ENCODE measurements at regions not wholly inside any gene's neighbourhood (a gene's known extent, or its start where the extent isn't known, plus 50 kb on each side); places are given as distances from the start of the nearest gene placed in this dataset.
A peak's percentile ranks its signal among the peaks of the same experiment; 100 is the strongest.
"Not testable (repeated sequence)": the region's sequence is repeated elsewhere in the genome, so short reads cannot be mapped to it uniquely, and the experiment has no call there.

DNA sequence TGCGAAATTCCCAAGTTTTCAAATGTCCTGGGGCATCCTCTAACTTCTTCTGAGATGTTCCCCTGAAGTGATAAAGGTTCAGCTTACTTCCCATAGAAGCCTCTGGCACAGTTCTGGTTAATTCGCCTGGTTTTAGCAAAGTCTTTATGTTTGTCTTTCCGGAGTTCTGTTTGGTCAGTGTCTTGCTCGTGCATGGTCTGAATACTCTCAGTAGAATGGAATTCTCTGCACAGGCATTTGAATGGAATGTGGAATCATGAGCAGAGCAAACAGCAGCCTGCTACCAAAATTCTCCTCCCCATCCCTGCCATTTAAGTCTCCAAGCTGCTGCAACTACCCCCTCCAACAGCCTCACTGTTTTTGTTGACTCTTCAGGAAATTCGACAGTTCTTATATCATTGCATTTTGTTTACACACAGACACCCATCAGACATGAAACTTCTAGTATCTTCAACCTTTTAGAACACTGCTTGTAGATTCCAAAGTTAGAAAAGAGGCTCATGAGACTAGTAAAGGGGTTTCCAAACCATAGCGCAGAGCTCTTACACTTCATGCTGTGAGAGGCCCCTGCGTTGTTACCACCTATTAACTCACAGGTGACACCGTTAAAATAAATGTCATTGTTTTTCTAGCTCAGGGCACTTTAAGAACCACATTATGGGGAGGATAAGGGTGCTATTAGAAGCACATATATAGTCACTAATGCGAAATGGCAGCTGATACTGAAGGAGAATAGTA is 129.7 kb downstream of the PLCE1 start:
- TF ChIP-seq, protein P1, sequence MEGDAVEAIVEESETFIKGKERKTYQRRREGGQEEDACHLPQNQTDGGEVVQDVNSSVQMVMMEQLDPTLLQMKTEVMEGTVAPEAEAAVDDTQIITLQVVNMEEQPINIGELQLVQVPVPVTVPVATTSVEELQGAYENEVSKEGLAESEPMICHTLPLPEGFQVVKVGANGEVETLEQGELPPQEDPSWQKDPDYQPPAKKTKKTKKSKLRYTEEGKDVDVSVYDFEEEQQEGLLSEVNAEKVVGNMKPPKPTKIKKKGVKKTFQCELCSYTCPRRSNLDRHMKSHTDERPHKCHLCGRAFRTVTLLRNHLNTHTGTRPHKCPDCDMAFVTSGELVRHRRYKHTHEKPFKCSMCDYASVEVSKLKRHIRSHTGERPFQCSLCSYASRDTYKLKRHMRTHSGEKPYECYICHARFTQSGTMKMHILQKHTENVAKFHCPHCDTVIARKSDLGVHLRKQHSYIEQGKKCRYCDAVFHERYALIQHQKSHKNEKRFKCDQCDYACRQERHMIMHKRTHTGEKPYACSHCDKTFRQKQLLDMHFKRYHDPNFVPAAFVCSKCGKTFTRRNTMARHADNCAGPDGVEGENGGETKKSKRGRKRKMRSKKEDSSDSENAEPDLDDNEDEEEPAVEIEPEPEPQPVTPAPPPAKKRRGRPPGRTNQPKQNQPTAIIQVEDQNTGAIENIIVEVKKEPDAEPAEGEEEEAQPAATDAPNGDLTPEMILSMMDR (IDR thresholded peaks at IDR 0.05) = no peak
- TF ChIP-seq POLR2A (IDR thresholded peaks at IDR 0.05) = no peak
- Histone ChIP-seq H3K4me1 (peaks cover 0 to 36% (median 14%) of the 10 kb centered on the region in 12 donors), H3K4me3 (no peak overlapping the region), H3K27ac (peak overlapping the region in 6 of 12 donors; percentile 18 to 69 (median 58)), H3K27me3 (no peaks in the 10 kb centered on the region), H3K36me3 (no peaks in the 10 kb centered on the region), H3K9me3 (no peaks in the 10 kb centered on the region)
- DNase-seq (no peak), ATAC-seq (peak in 3 of 4 donors; percentile 61 to 77 (median 67))
- WGBS, 4 donors = 38 to 41% (median 40%) methylated on average over 9 of the region's 9 CpGs
- intact Hi-C loops (cut with DNase I) = no loop called here

DNA sequence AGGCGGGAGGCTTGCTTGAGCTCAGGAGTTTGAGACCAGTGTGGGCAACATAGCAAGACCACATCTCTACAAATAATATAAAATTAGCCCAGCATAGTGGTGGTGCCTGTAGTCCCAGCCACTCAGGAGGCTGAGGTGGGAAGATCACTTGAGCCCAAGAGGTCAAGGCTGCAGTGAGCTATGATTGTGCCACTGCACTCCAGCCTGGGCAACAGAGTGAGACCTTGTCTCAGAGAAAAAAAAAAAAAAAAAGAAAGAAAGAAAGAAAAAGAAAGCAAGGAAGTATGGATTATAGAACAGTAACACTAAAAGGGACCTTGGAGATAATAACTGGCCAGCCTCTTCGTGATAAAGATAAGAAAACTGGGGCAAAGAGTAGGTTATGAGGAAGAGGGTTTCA is 130.4 kb downstream of the PLCE1 start:
- intact Hi-C loops (cut with DNase I); H3K9me3 ChIP-seq; H3K27me3 ChIP-seq; DNase-seq; H3K4me3 ChIP-seq; ATAC-seq; H3K36me3 ChIP-seq: not testable (repeated sequence)
- Histone ChIP-seq H3K4me1 (peaks cover 0 to 39% (median 15%) of the 10 kb centered on the region in 12 donors), H3K27ac (peak overlapping the region in 3 of 12 donors; percentile 56 to 69 (median 59))
- WGBS, 4 donors = 58 to 69% (median 60%) methylated on average over 2 of the region's 2 CpGs

DNA sequence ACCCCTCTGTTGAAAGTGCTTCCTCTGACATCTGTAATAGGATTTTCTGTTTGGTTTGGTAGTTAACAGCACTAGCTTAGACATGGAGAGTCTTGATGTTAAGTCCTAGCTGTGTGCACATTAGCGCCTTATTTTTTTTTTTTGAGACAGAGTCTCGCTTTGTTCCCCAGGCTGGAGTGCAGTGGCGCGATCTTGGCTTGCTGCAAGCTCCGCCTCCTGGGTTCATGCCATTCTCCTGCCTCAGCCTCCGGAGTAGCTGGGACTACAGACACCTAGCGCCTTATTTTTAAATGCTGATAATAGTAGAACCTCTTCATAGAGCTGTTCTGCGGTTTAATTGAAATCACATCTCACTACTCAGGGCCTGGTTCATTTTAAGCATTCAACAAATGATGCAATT is 131.5 kb downstream of the PLCE1 start:
- not testable (repeated sequence) for DNase-seq
- H3K4me1 ChIP-seq = peaks cover 0 to 50% (median 19%) of the 10 kb centered on the region in 12 donors
- peak in 1 of 4 donors; percentile 4 for ATAC-seq

DNA sequence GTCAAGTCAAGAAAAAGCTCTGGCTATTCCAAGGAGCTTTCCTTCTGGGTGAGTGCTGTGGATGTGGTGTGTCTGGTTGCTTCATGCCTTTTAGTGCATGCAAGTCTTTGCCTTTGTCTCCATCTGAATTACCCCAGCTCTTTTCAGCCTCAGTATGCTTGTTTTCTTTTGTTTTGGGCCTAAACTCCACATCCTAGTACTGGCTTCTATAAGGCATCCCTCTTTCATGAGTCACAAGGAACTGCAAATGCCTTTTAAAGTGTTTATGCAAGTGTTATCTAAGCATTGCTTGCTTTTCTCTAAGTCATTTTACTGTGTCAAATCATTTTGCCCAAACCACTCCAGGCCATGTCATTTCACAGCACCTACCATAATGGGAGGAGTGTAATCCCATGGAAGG is 132.1 kb downstream of the PLCE1 start:
- no peaks in the 10 kb centered on the region for H3K9me3 ChIP-seq
- intact Hi-C loops (cut with DNase I) = no loop called here
- H3K27me3 ChIP-seq = no peaks in the 10 kb centered on the region
- DNase-seq = no peak
- H3K4me1 ChIP-seq = peaks cover 0 to 55% (median 21%) of the 10 kb centered on the region in 12 donors
- H3K27ac ChIP-seq = no peak overlapping the region
- no peaks in the 10 kb centered on the region for H3K36me3 ChIP-seq
- no peak overlapping the region for H3K4me3 ChIP-seq
- ATAC-seq = no peak
- TF ChIP-seq, protein P1 (IDR thresholded peaks at IDR 0.05) = no peak
- no peak for TF ChIP-seq POLR2A (IDR thresholded peaks at IDR 0.05)

More for the DNA sequence above, 131.5 kb downstream of the PLCE1 start:
- H3K27me3 ChIP-seq; H3K9me3 ChIP-seq; H3K27ac ChIP-seq; H3K36me3 ChIP-seq; intact Hi-C loops (cut with DNase I); H3K4me3 ChIP-seq: not testable (repeated sequence)
- WGBS, 4 donors = 82 to 90% (median 85%) methylated on average over 8 of the region's 8 CpGs

DNA sequence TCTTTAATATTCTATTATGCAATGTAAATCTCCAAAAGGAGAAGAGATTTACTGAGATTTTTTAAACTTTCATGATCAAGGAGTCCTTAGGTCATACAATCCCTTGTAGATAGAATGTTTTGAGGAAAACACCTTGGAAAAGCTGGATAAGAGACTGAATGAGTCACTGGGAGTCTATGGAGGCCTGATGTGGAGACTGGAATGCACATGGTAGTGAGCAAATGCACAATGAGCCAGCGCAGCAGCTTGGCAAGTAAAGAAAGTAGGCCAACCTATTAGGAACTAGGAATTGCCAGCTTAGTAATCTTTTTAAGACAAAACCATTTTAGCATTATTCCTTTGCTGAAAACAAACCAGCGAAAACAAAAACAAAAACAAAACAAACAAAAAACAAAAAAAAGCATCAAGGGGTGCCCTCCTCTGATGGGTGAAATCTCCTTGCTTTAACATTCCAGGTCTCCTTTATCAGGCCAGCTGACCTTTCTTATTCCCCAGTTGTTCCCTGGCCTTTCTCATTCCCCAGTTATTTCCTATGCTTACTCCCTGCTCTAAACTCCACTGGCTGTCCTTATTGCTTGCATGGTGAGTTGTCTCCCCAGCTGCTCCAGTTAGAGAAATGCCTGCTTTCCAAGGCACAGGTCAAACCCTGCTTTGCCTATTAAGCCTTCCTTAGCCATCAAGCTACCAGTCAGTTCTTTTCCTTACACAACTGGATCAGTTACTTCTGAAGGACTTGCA is 135.8 kb downstream of the PLCE1 start:
- Histone ChIP-seq H3K4me3 (no peak overlapping the region), H3K36me3 (peaks cover 0 to 6% (median 0%) of the 10 kb centered on the region in 9 donors), H3K27me3 (no peaks in the 10 kb centered on the region), H3K4me1 (peaks cover 0 to 48% (median 12%) of the 10 kb centered on the region in 12 donors), H3K27ac (peak overlapping the region in 1 of 12 donors; percentile 18), H3K9me3 (no peaks in the 10 kb centered on the region)
- TF ChIP-seq POLR2A (IDR thresholded peaks at IDR 0.05) = no peak
- TF ChIP-seq, protein P1 (IDR thresholded peaks at IDR 0.05) = no peak
- 81 to 88% (median 83%) methylated on average over 2 of the region's 2 CpGs for WGBS, 4 donors
- DNase-seq = peak in 1 of 5 donors; percentile 32
- peak in 2 of 4 donors; percentile 27 to 70 for ATAC-seq
- intact Hi-C loops (cut with DNase I) = no loop called here

Data from heart left ventricle (tissue), 16 donors.